NB4 (cell line): ENCODE measurements at regions not wholly inside any gene's neighbourhood (a gene's known extent, or its start where the extent isn't known, plus 50 kb on each side); places are given as distances from the start of the nearest gene placed in this dataset.

Experiments used
- DNase-seq: peaks from one replicate; pipeline ENCODE4 v3.0.0; 2010; ENCODE audit warnings: low read depth
- H3K4me3 ChIP-seq: one replicate; pipeline ENCODE4 v1.5.1; 2011; ENCODE audit warnings: mild to moderate bottlenecking, low read depth, low read length, moderate library complexity
- MYC ChIP-seq: IDR thresholded peaks from 2 replicates; pipeline ENCODE4 v1.6.1; 2011; ENCODE audit warnings: low read depth, low read length
- POLR2A ChIP-seq: IDR thresholded peaks from 2 replicates; pipeline ENCODE4 v1.6.1; 2011; ENCODE audit warnings: mild to moderate bottlenecking; ENCODE audit not compliant: insufficient read length; ENCODE audit errors: extremely low read depth
- TF ChIP-seq, protein P1 (sequence below): IDR thresholded peaks from one replicate; pipeline ENCODE4 v1.5.1; 2012; ENCODE audit warnings: low read depth, low read length
- TF ChIP-seq, protein P2 (sequence below): IDR thresholded peaks from 2 replicates; pipeline ENCODE4 v1.6.1; 2011; ENCODE audit warnings: low read depth, low read length

DNA sequence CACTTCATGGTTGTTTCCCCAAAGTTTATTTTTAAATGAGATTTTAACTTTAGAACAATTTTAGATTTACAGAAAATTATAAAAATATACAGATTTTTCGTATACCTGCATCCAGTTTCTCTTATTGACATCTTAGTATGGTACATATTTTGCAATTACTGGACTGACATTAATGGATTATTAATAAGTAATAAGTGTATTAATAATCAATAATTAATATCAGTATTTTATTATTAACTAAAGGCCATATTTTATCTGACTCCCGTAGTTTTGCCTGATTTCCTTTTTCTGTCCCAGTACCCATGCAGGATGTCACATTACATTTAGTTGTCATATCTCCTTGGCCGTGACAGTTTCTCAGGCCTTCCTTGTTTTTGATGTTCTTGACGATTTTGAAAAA, 307.0 kb downstream of the C6orf118 start:
- TF ChIP-seq POLR2A = no peak
- no peak for TF ChIP-seq MYC
- TF ChIP-seq, protein P1, sequence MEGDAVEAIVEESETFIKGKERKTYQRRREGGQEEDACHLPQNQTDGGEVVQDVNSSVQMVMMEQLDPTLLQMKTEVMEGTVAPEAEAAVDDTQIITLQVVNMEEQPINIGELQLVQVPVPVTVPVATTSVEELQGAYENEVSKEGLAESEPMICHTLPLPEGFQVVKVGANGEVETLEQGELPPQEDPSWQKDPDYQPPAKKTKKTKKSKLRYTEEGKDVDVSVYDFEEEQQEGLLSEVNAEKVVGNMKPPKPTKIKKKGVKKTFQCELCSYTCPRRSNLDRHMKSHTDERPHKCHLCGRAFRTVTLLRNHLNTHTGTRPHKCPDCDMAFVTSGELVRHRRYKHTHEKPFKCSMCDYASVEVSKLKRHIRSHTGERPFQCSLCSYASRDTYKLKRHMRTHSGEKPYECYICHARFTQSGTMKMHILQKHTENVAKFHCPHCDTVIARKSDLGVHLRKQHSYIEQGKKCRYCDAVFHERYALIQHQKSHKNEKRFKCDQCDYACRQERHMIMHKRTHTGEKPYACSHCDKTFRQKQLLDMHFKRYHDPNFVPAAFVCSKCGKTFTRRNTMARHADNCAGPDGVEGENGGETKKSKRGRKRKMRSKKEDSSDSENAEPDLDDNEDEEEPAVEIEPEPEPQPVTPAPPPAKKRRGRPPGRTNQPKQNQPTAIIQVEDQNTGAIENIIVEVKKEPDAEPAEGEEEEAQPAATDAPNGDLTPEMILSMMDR = no peak
- TF ChIP-seq, protein P2, sequence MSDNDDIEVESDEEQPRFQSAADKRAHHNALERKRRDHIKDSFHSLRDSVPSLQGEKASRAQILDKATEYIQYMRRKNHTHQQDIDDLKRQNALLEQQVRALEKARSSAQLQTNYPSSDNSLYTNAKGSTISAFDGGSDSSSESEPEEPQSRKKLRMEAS = no peak
- no peak for DNase-seq
- H3K4me3 ChIP-seq = no peak overlapping the region

DNA sequence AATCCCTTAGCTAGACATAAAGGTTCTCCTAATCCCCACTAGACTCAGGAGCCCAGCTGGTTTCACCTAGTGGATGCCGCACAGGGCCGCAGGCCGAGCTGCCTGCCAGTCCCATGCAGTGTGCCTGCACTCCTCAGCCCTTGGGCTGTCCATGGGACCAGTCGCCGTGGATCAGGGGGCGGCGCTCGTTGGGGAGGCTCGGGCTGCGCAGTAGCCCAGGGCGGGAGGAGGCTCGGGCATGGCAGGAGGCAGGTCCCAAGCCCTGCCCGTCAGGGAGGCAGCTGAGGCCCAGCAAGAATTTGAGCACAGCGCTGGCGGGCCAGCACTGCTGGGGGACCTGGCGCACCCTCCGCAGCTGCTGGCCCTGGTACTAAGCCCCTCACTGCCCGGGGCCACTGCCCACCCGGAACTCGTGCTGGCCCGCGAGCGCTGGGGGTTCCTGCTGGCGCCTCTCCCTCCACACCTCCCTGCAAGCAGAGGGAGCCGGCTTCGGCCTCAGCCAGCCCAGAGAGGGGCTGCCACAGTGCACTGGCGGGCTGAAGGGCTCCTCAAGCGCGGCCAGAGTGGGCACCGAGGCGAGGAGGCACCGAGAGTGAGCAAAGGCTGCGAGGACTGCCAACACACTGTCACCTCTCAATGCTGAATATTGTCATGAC, 307.8 kb downstream of the C6orf118 start:
- DNase-seq = no peak
- no peak overlapping the region for H3K4me3 ChIP-seq
- TF ChIP-seq, protein P2 = no peak
- TF ChIP-seq MYC = no peak

DNA sequence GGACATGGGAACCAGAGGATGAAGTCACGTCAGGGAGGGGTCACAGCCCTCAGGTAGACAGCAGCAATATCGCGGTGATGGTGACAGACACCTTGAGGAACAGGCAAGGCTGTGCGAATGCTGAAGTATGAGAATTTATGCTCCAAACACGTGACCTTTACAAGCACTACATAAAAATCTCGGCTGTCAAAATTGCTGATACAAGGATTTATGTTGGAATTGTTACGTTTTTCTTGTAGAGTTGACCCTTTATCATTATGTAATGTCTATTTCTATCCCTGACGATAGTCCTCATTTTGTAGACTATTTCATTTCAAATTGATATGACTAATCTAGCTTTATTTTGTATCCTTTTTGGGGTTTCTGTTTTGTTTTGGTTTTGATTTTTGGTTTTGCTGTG, 311.1 kb downstream of the C6orf118 start:
- TF ChIP-seq, protein P2 = no peak
- TF ChIP-seq MYC = no peak
- TF ChIP-seq, protein P1 = no peak
- TF ChIP-seq POLR2A = no peak
- no peak for DNase-seq
- H3K4me3 ChIP-seq = no peak overlapping the region

DNA sequence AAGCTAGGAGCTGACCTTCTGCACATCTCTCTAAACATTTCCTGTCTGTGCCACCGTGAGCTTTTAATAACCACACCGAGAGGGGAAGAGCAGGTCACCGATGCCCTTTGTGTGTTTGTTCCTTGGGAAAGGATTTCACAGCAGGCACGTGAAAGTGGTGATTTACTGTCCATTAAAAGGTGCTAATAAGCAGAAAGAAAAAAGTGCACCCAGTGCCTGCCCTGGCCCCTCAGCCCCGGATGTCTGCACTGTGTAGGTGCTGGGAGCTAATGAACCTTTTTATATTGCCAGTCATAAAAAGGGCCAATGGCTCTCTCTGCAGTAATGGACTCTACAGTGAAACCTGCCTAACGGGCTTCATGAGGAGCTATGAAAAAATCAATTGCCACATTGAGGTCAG, 312.6 kb downstream of the C6orf118 start:
- H3K4me3 ChIP-seq = no peak overlapping the region
- no peak for DNase-seq
- TF ChIP-seq POLR2A (no peak), MYC (no peak)
- TF ChIP-seq, protein P1 = no peak
- TF ChIP-seq, protein P2 = no peak

DNA sequence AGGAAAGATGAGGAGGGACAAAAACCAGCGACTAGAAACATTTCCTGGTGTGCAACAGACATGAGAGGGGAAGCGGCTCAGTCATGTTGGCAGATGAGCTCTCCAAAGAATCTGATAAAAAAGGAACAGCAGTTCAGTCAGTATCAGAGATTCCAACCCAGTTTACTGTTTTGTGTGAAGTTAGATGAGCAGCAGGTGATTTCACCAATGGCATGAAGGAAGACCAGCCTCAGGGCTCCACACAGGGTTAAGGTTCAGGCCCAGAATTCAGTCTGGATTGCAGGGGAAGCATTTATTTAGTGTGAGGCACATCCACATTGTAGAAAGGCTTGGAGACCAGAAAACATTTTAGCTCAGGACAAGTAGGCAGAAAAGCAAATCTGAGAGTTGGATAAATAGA, 317.8 kb downstream of the C6orf118 start:
- no peak for TF ChIP-seq MYC
- DNase-seq = no peak
- no peak overlapping the region for H3K4me3 ChIP-seq

DNA sequence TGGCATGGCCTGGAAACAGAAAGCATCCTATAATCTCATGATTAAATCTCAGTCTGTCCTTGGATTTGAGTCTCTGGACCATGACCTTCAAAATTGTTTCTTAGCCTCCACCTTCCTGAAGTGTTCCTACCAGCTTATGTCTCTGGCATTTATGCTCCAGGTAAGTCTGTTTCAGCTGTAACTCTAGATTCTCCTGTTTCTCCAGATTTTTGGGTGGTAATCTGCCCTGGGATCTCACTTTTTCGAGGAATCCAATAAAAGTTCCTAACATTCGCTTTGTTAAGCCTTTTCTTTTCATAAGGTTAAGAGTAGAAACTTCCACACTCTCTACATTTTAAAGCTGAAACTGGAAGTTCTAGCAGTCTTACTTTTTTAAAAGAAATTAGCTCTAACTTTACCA, 318.5 kb downstream of the C6orf118 start:
- TF ChIP-seq, protein P1 = no peak
- TF ChIP-seq MYC (no peak), POLR2A (no peak)
- TF ChIP-seq, protein P2 = no peak
- H3K4me3 ChIP-seq = no peak overlapping the region
- DNase-seq = no peak

DNA sequence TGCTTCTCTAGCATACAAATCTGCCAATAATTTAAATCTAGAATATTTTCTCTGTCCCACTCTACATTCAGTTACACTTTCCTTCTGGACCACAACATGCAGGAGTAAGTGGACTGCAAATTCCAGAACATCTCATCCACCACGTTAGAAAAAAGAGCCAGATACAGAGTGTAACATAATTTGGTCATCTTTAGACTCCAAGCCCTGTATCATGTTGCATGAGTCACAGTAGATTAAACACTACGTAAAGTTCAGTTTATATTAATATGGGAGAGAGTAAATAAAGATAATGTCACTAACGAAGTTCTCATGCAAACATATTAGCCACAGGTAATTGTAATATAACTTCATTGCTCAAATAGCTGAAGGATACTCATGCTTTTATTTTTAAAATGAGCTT, 327.0 kb downstream of the C6orf118 start:
- no peak overlapping the region for H3K4me3 ChIP-seq
- TF ChIP-seq, protein P1 = no peak
- no peak for TF ChIP-seq POLR2A
- TF ChIP-seq MYC = no peak
- TF ChIP-seq, protein P2 = no peak
- DNase-seq = no peak
